ENCODE measurements at regions not wholly inside any gene's neighbourhood (a gene's known extent, or its start where the extent isn't known, plus 50 kb on each side); places are given as distances from the start of the nearest gene placed in this dataset.

- TF ChIP-seq, protein P1, sequence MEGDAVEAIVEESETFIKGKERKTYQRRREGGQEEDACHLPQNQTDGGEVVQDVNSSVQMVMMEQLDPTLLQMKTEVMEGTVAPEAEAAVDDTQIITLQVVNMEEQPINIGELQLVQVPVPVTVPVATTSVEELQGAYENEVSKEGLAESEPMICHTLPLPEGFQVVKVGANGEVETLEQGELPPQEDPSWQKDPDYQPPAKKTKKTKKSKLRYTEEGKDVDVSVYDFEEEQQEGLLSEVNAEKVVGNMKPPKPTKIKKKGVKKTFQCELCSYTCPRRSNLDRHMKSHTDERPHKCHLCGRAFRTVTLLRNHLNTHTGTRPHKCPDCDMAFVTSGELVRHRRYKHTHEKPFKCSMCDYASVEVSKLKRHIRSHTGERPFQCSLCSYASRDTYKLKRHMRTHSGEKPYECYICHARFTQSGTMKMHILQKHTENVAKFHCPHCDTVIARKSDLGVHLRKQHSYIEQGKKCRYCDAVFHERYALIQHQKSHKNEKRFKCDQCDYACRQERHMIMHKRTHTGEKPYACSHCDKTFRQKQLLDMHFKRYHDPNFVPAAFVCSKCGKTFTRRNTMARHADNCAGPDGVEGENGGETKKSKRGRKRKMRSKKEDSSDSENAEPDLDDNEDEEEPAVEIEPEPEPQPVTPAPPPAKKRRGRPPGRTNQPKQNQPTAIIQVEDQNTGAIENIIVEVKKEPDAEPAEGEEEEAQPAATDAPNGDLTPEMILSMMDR (IDR thresholded peaks at IDR 0.05; ENCODE audit: insufficient read depth, low read length) = no peak
- no peak for TF ChIP-seq SPI1 (IDR thresholded peaks at IDR 0.05; ENCODE audit: borderline replicate concordance, low read depth)
- no peak overlapping the region for H3K4me3 ChIP-seq (replicated peaks; ENCODE audit: insufficient read depth, low read length)
- no peak for DNase-seq (ENCODE audit: low read depth in 1 of 2, low spot score in 1 of 2)
- H3K27me3 ChIP-seq (ENCODE audit: insufficient read depth, poor library complexity, severe bottlenecking) = no peaks in the 10 kb centered on the region
- H3K27ac ChIP-seq (replicated peaks) = no peak overlapping the region
These were observed 344.0 kb downstream of the CHRM3 start for GRCh38 chr1:239730378-239730777.

- no peaks in the 10 kb centered on the region for H3K27me3 ChIP-seq (ENCODE audit: insufficient read depth, poor library complexity, severe bottlenecking)
- no peak overlapping the region for H3K27ac ChIP-seq (replicated peaks)
- no peak overlapping the region for H3K4me3 ChIP-seq (replicated peaks; ENCODE audit: insufficient read depth, low read length)
- no peak for DNase-seq (ENCODE audit: low read depth in 1 of 2, low spot score in 1 of 2)
- TF ChIP-seq, protein P1 (IDR thresholded peaks at IDR 0.05; ENCODE audit: insufficient read depth, low read length) = no peak
- TF ChIP-seq GABPA (IDR thresholded peaks at IDR 0.05; ENCODE audit: low read depth) (no peak), POLR2AphosphoS5 (IDR thresholded peaks at IDR 0.05; ENCODE audit: low read depth) (no peak), SPI1 (IDR thresholded peaks at IDR 0.05; ENCODE audit: borderline replicate concordance, low read depth) (no peak)
- TF ChIP-seq, protein P2, sequence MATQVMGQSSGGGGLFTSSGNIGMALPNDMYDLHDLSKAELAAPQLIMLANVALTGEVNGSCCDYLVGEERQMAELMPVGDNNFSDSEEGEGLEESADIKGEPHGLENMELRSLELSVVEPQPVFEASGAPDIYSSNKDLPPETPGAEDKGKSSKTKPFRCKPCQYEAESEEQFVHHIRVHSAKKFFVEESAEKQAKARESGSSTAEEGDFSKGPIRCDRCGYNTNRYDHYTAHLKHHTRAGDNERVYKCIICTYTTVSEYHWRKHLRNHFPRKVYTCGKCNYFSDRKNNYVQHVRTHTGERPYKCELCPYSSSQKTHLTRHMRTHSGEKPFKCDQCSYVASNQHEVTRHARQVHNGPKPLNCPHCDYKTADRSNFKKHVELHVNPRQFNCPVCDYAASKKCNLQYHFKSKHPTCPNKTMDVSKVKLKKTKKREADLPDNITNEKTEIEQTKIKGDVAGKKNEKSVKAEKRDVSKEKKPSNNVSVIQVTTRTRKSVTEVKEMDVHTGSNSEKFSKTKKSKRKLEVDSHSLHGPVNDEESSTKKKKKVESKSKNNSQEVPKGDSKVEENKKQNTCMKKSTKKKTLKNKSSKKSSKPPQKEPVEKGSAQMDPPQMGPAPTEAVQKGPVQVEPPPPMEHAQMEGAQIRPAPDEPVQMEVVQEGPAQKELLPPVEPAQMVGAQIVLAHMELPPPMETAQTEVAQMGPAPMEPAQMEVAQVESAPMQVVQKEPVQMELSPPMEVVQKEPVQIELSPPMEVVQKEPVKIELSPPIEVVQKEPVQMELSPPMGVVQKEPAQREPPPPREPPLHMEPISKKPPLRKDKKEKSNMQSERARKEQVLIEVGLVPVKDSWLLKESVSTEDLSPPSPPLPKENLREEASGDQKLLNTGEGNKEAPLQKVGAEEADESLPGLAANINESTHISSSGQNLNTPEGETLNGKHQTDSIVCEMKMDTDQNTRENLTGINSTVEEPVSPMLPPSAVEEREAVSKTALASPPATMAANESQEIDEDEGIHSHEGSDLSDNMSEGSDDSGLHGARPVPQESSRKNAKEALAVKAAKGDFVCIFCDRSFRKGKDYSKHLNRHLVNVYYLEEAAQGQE (IDR thresholded peaks at IDR 0.05; ENCODE audit: insufficient replicate concordance, low read depth) = no peak
These were observed 344.8 kb downstream of the CHRM3 start for GRCh38 chr1:239731082-239731748.

GRCh38 chr1:239732770-239733169, 346.4 kb downstream of the CHRM3 start:
- Histone ChIP-seq H3K4me3 (replicated peaks; ENCODE audit: insufficient read depth, low read length) (no peak overlapping the region), H3K27me3 (ENCODE audit: insufficient read depth, poor library complexity, severe bottlenecking) (no peaks in the 10 kb centered on the region), H3K27ac (replicated peaks) (no peak overlapping the region)
- DNase-seq (ENCODE audit: low read depth in 1 of 2, low spot score in 1 of 2) = no peak
- TF ChIP-seq GABPA (IDR thresholded peaks at IDR 0.05; ENCODE audit: low read depth) = no peak
- no peak for TF ChIP-seq SPI1 (IDR thresholded peaks at IDR 0.05; ENCODE audit: borderline replicate concordance, low read depth)
- TF ChIP-seq, protein P1 (IDR thresholded peaks at IDR 0.05; ENCODE audit: insufficient read depth, low read length) = no peak
- TF ChIP-seq, protein P2 (IDR thresholded peaks at IDR 0.05; ENCODE audit: insufficient replicate concordance, low read depth) = no peak
- TF ChIP-seq POLR2AphosphoS5 (IDR thresholded peaks at IDR 0.05; ENCODE audit: low read depth) = no peak

GRCh38 chr1:239733995-239734394, 347.6 kb downstream of the CHRM3 start:
- Histone ChIP-seq H3K27me3 (ENCODE audit: insufficient read depth, poor library complexity, severe bottlenecking) (no peaks in the 10 kb centered on the region), H3K4me3 (replicated peaks; ENCODE audit: insufficient read depth, low read length) (no peak overlapping the region), H3K27ac (replicated peaks) (no peak overlapping the region)
- TF ChIP-seq, protein P2 (IDR thresholded peaks at IDR 0.05; ENCODE audit: insufficient replicate concordance, low read depth) = no peak
- TF ChIP-seq GABPA (IDR thresholded peaks at IDR 0.05; ENCODE audit: low read depth) (no peak), SPI1 (IDR thresholded peaks at IDR 0.05; ENCODE audit: borderline replicate concordance, low read depth) (no peak), POLR2AphosphoS5 (IDR thresholded peaks at IDR 0.05; ENCODE audit: low read depth) (no peak)
- TF ChIP-seq, protein P1 (IDR thresholded peaks at IDR 0.05; ENCODE audit: insufficient read depth, low read length) = no peak
- DNase-seq (ENCODE audit: low read depth in 1 of 2, low spot score in 1 of 2) = no peak
